ENCODE measurements at regions not wholly inside any gene's neighbourhood (a gene's known extent, or its start where the extent isn't known, plus 50 kb on each side); places are given as distances from the start of the nearest gene placed in this dataset.

GRCh38 chr3:144182501-144182900 lies 210.9 kb downstream of the DIPK2A start:
- Mint-ChIP-seq H3K4me1 (ENCODE audit: low read depth) (no peaks in the 10 kb centered on the region), H3K9me3 (ENCODE audit: low read depth) (peaks cover 17% of the 10 kb centered on the region), H3K36me3 (ENCODE audit: insufficient read depth) (peaks cover 3% of the 10 kb centered on the region), H3K27ac (no peak overlapping the region), H3K27me3 (no peaks in the 10 kb centered on the region), H3K4me3 (ENCODE audit: low read depth) (no peak overlapping the region)
- no peak for TF ChIP-seq CTCF (IDR thresholded peaks at IDR 0.05; ENCODE audit: unreplicated experiment)
- no peak for DNase-seq (ENCODE audit: low spot score, unreplicated experiment)

GRCh38 chr3:144185276-144185675 lies 213.7 kb downstream of the DIPK2A start:
- Mint-ChIP-seq H3K9me3 (ENCODE audit: low read depth) (peaks cover 17% of the 10 kb centered on the region), H3K36me3 (ENCODE audit: insufficient read depth) (peaks cover 3% of the 10 kb centered on the region), H3K27me3 (no peaks in the 10 kb centered on the region), H3K27ac (no peak overlapping the region), H3K4me3 (ENCODE audit: low read depth) (no peak overlapping the region), H3K4me1 (ENCODE audit: low read depth) (no peaks in the 10 kb centered on the region)
- no peak for DNase-seq (ENCODE audit: low spot score, unreplicated experiment)
- TF ChIP-seq CTCF (IDR thresholded peaks at IDR 0.05; ENCODE audit: unreplicated experiment), result no peak

GRCh38 chr3:144187531-144188210 lies 216.0 kb downstream of the DIPK2A start:
- H3K4me1 Mint-ChIP-seq (ENCODE audit: low read depth), result no peaks in the 10 kb centered on the region
- DNase-seq (ENCODE audit: low spot score, unreplicated experiment), result no peak
- peaks cover 3% of the 10 kb centered on the region for H3K36me3 Mint-ChIP-seq (ENCODE audit: insufficient read depth)
- peaks cover 30% of the 10 kb centered on the region for H3K9me3 Mint-ChIP-seq (ENCODE audit: low read depth)
- TF ChIP-seq CTCF (IDR thresholded peaks at IDR 0.05; ENCODE audit: unreplicated experiment), result no peak
- H3K27ac Mint-ChIP-seq, result no peak overlapping the region
- no peaks in the 10 kb centered on the region for H3K27me3 Mint-ChIP-seq
- H3K4me3 Mint-ChIP-seq (ENCODE audit: low read depth), result no peak overlapping the region

GRCh38 chr3:144189044-144189443 lies 217.4 kb downstream of the DIPK2A start:
- no peak for DNase-seq (ENCODE audit: low spot score, unreplicated experiment)
- H3K27me3 Mint-ChIP-seq, result no peaks in the 10 kb centered on the region
- no peak overlapping the region for H3K4me3 Mint-ChIP-seq (ENCODE audit: low read depth)
- no peak for TF ChIP-seq CTCF (IDR thresholded peaks at IDR 0.05; ENCODE audit: unreplicated experiment)
- H3K36me3 Mint-ChIP-seq (ENCODE audit: insufficient read depth), result peaks cover 5% of the 10 kb centered on the region
- no peak overlapping the region for H3K27ac Mint-ChIP-seq
- peaks cover 40% of the 10 kb centered on the region for H3K9me3 Mint-ChIP-seq (ENCODE audit: low read depth)
- no peaks in the 10 kb centered on the region for H3K4me1 Mint-ChIP-seq (ENCODE audit: low read depth)

GRCh38 chr3:144197116-144197515 lies 225.5 kb downstream of the DIPK2A start:
- H3K27me3 Mint-ChIP-seq, result no peaks in the 10 kb centered on the region
- no peaks in the 10 kb centered on the region for H3K4me1 Mint-ChIP-seq (ENCODE audit: low read depth)
- no peak overlapping the region for H3K27ac Mint-ChIP-seq
- H3K36me3 Mint-ChIP-seq (ENCODE audit: insufficient read depth), result peaks cover 2% of the 10 kb centered on the region
- H3K9me3 Mint-ChIP-seq (ENCODE audit: low read depth), result peaks cover 31% of the 10 kb centered on the region
- TF ChIP-seq CTCF (IDR thresholded peaks at IDR 0.05; ENCODE audit: unreplicated experiment), result no peak
- no peak overlapping the region for H3K4me3 Mint-ChIP-seq (ENCODE audit: low read depth)
- DNase-seq (ENCODE audit: low spot score, unreplicated experiment), result no peak

Measured in progenitor cell of endocrine pancreas (in vitro differentiated cells).